Astrocyte (in vitro differentiated cells and primary cell): ENCODE measurements at regions not wholly inside any gene's neighbourhood (a gene's known extent, or its start where the extent isn't known, plus 50 kb on each side); places are given as distances from the start of the nearest gene placed in this dataset.
A peak's percentile ranks its signal among the peaks of the same experiment; 100 is the strongest.

ENCODE experiments used
- DNase-seq: peaks from one replicate; pipeline ENCODE4 v3.0.0-alpha.2; 2010; ENCODE audit warnings: low read depth
- FAIRE-seq: peaks from 2 replicates; lab custom pipeline; 2011; peaks lifted over from hg19 to GRCh38; lab: Jason Lieb, UNC
- H2AFZ ChIP-seq: 2 replicates; pipeline ENCODE4 v1.6.0; 2012; ENCODE audit warnings: low read depth, low read length, inconsistent platforms
- H3K27ac ChIP-seq: 2 replicates; pipeline ENCODE4 v1.5.1; 2011; ENCODE audit warnings: low read depth, low read length, inconsistent platforms
- H3K27me3 ChIP-seq: 2 replicates; pipeline ENCODE4 v1.6.0; 2011; ENCODE audit warnings: low read length, inconsistent platforms; ENCODE audit not compliant: insufficient read depth
- H3K36me3 ChIP-seq: 2 replicates; pipeline ENCODE4 v1.5.1; 2011; ENCODE audit warnings: low read length, inconsistent platforms; ENCODE audit not compliant: insufficient read depth
- H3K4me1 ChIP-seq: 2 replicates; pipeline ENCODE4 v1.5.1; 2011; ENCODE audit warnings: low read length, inconsistent platforms; ENCODE audit not compliant: insufficient read depth
- H3K4me2 ChIP-seq: 2 replicates; pipeline ENCODE4 v1.6.0; 2012; ENCODE audit warnings: low read length, inconsistent platforms
- H3K4me3 ChIP-seq: 2 replicates; pipeline ENCODE4 v1.5.1; 2011; ENCODE audit warnings: low read depth, mild to moderate bottlenecking, low read length, inconsistent platforms; ENCODE audit not compliant: insufficient read depth
- H3K79me2 ChIP-seq: 2 replicates; pipeline ENCODE4 v1.6.0; 2012; ENCODE audit warnings: mild to moderate bottlenecking, low read length, inconsistent platforms; ENCODE audit not compliant: insufficient read depth
- H3K9ac ChIP-seq: 2 replicates; pipeline ENCODE4 v1.6.0; 2012; ENCODE audit warnings: mild to moderate bottlenecking, low read length, inconsistent platforms
- H3K9me3 ChIP-seq: 2 replicates; pipeline ENCODE4 v1.5.1; 2012; ENCODE audit warnings: low read depth, mild to moderate bottlenecking, low read length, inconsistent platforms; ENCODE audit not compliant: insufficient read depth
- H4K20me1 ChIP-seq: 2 replicates; pipeline ENCODE4 v1.6.0; 2012; ENCODE audit warnings: low read length, inconsistent platforms; ENCODE audit not compliant: insufficient read depth
- H3K27ac Mint-ChIP-seq: one replicate; pipeline ENCODE4 v1.8.0; 2021; ENCODE audit warnings: mild to moderate bottlenecking, mixed read lengths; ENCODE audit not compliant: unreplicated experiment
- H3K27me3 Mint-ChIP-seq: one replicate; pipeline ENCODE4 v1.8.0; 2021; ENCODE audit warnings: low read depth, mixed read lengths; ENCODE audit not compliant: unreplicated experiment
- H3K36me3 Mint-ChIP-seq: one replicate; pipeline ENCODE4 v1.8.0; 2021; ENCODE audit warnings: low read depth, mixed read lengths; ENCODE audit not compliant: unreplicated experiment
- H3K4me1 Mint-ChIP-seq: one replicate; pipeline ENCODE4 v1.8.0; 2021; ENCODE audit warnings: low read depth, mixed read lengths; ENCODE audit not compliant: unreplicated experiment
- H3K4me3 Mint-ChIP-seq: one replicate; pipeline ENCODE4 v1.8.0; 2021; ENCODE audit warnings: mild to moderate bottlenecking, moderate library complexity, mixed read lengths; ENCODE audit not compliant: unreplicated experiment
- H3K9me3 Mint-ChIP-seq: one replicate; pipeline ENCODE4 v1.8.0; 2021; ENCODE audit warnings: mild to moderate bottlenecking, mixed read lengths; ENCODE audit not compliant: unreplicated experiment
- EZH2 ChIP-seq: IDR thresholded peaks from 2 replicates; pipeline ENCODE4 v1.6.1; 2012; ENCODE audit warnings: mild to moderate bottlenecking, low read length, inconsistent platforms; ENCODE audit not compliant: insufficient read depth
- TF ChIP-seq, protein P1 (sequence below): IDR thresholded peaks from 2 replicates; pipeline ENCODE4 v1.5.1; 2011; ENCODE audit warnings: low read depth, mild to moderate bottlenecking, inconsistent platforms, low read length, moderate library complexity; ENCODE audit not compliant: insufficient read depth

DNA sequence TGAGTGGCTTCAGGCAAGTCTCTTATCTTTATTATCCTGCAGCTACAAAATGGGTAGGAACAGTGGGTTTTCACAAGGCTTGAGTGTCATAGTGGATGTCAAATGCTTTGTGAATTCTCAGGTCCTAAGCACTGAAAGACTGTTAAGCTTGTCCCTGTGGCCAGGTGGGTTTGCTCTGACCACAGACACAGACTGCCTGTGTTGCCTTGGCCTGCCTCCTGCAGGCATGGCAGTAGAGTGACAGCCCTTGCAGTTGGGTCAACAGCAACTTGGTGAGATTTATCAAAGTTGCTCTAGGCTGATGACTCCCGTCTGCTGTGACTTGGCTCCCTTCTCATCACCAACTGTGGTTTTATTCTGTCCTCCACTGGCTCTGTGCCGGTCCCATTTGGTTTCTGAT is 520.0 kb upstream of the CCDC196 start:
- no peak overlapping the region for H3K27ac Mint-ChIP-seq
- H3K36me3 Mint-ChIP-seq: no peaks in the 10 kb centered on the region
- no peak overlapping the region for H3K27ac ChIP-seq
- H4K20me1 ChIP-seq: no peaks in the 10 kb centered on the region
- no peaks in the 10 kb centered on the region for H3K4me1 Mint-ChIP-seq
- H3K4me3 Mint-ChIP-seq: no peak overlapping the region
- peaks cover 3% of the 10 kb centered on the region for H3K9me3 ChIP-seq
- no peaks in the 10 kb centered on the region for H3K36me3 ChIP-seq
- H3K9ac ChIP-seq: no peak overlapping the region
- peaks cover 16% of the 10 kb centered on the region for H3K27me3 ChIP-seq
- no peak overlapping the region for H2AFZ ChIP-seq
- TF ChIP-seq, protein P1, sequence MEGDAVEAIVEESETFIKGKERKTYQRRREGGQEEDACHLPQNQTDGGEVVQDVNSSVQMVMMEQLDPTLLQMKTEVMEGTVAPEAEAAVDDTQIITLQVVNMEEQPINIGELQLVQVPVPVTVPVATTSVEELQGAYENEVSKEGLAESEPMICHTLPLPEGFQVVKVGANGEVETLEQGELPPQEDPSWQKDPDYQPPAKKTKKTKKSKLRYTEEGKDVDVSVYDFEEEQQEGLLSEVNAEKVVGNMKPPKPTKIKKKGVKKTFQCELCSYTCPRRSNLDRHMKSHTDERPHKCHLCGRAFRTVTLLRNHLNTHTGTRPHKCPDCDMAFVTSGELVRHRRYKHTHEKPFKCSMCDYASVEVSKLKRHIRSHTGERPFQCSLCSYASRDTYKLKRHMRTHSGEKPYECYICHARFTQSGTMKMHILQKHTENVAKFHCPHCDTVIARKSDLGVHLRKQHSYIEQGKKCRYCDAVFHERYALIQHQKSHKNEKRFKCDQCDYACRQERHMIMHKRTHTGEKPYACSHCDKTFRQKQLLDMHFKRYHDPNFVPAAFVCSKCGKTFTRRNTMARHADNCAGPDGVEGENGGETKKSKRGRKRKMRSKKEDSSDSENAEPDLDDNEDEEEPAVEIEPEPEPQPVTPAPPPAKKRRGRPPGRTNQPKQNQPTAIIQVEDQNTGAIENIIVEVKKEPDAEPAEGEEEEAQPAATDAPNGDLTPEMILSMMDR: no peak
- TF ChIP-seq EZH2: no peak
- H3K27me3 Mint-ChIP-seq: no peaks in the 10 kb centered on the region
- FAIRE-seq (no peak), DNase-seq (no peak)
- no peaks in the 10 kb centered on the region for H3K4me1 ChIP-seq
- no peak overlapping the region for H3K4me2 ChIP-seq
- no peaks in the 10 kb centered on the region for H3K9me3 Mint-ChIP-seq
- H3K4me3 ChIP-seq: no peak overlapping the region
- H3K79me2 ChIP-seq: no peaks in the 10 kb centered on the region

GRCh38 chr14:65972346-65972870 is 513.8 kb upstream of the CCDC196 start:
- no peak for FAIRE-seq
- Histone ChIP-seq H3K79me2 (no peaks in the 10 kb centered on the region), H3K27ac (peak overlapping the region; percentile 8), H3K27me3 (no peaks in the 10 kb centered on the region), H3K9ac (no peak overlapping the region), H3K36me3 (no peaks in the 10 kb centered on the region), H3K4me1 (peaks cover 24% of the 10 kb centered on the region), H3K9me3 (no peaks in the 10 kb centered on the region), H3K4me2 (peak overlapping the region; percentile 2), H3K4me3 (no peak overlapping the region), H2AFZ (no peak overlapping the region), H4K20me1 (no peaks in the 10 kb centered on the region)
- TF ChIP-seq EZH2: no peak
- TF ChIP-seq, protein P1: no peak
- Mint-ChIP-seq H3K27me3 (peaks cover 1% of the 10 kb centered on the region), H3K4me3 (no peak overlapping the region), H3K4me1 (peaks cover 14% of the 10 kb centered on the region), H3K27ac (peak overlapping the region; percentile 60), H3K9me3 (no peaks in the 10 kb centered on the region), H3K36me3 (no peaks in the 10 kb centered on the region)
- DNase-seq: peak; percentile 37

- peak overlapping the region; percentile 10 for H3K27ac ChIP-seq
- H3K36me3 ChIP-seq: no peaks in the 10 kb centered on the region
- no peaks in the 10 kb centered on the region for H4K20me1 ChIP-seq
- no peaks in the 10 kb centered on the region for H3K9me3 ChIP-seq
- no peak overlapping the region for H3K4me3 ChIP-seq
- Mint-ChIP-seq H3K9me3 (no peaks in the 10 kb centered on the region), H3K4me1 (peaks cover 14% of the 10 kb centered on the region), H3K27ac (peak overlapping the region; percentile 26), H3K4me3 (no peak overlapping the region), H3K36me3 (no peaks in the 10 kb centered on the region), H3K27me3 (peaks cover 2% of the 10 kb centered on the region)
- peaks cover 24% of the 10 kb centered on the region for H3K4me1 ChIP-seq
- DNase-seq: peak; percentile 71
- TF ChIP-seq, protein P1: no peak
- TF ChIP-seq EZH2: no peak
- H3K9ac ChIP-seq: peak overlapping the region; percentile 43
- H3K27me3 ChIP-seq: no peaks in the 10 kb centered on the region
- H3K79me2 ChIP-seq: no peaks in the 10 kb centered on the region
- FAIRE-seq: peak; percentile 76
- no peak overlapping the region for H2AFZ ChIP-seq
- H3K4me2 ChIP-seq: peak overlapping the region; percentile 65
Observed at GRCh38 chr14:65972891-65973290, 513.3 kb upstream of the CCDC196 start.
